Naive thymus-derived CD4-positive, alpha-beta T cell (primary cell): ENCODE measurements at regions not wholly inside any gene's neighbourhood (a gene's known extent, or its start where the extent isn't known, plus 50 kb on each side); places are given as distances from the start of the nearest gene placed in this dataset.

Experiments used
- ATAC-seq: fragments of 150-1000 bp; cut with Tn5 transposase; 2 replicates; pipeline ENCODE4 v1.10.0; 2021; ENCODE audit warnings: mild to moderate bottlenecking, moderate library complexity
- CTCF ChIA-PET: fragments of 350-600 bp; sonication (Branson Sonifier 250); formaldehyde crosslinking; loops from one replicate; lab custom pipeline; 2021; ENCODE audit warnings: antibody characterized with exemption; lab: Charles Lee
- POLR2A ChIA-PET: fragments of 350-600 bp; sonication (Branson Sonifier 250); formaldehyde crosslinking; loops from one replicate; lab custom pipeline; 2021; ENCODE audit warnings: antibody characterized with exemption, inconsistent platforms; lab: Charles Lee
- DNase-seq, 9 donors: peaks; one replicate each; pipeline versions ENCODE4 v3.0.0 to v3.0.0-alpha.2; 2020 to 2022; ENCODE audit warnings: mixed read lengths in 1 of 9
- H3K27ac ChIP-seq: one replicate; pipeline ENCODE4 v1.7.0; 2013; ENCODE audit warnings: mild to moderate bottlenecking, low read depth, low read length, moderate library complexity
- H3K27me3 ChIP-seq, 2 donors: one replicate each; pipeline ENCODE4 v1.7.0; 2013; ENCODE audit warnings: low read length in 2 of 2, mild to moderate bottlenecking in 2 of 2, moderate library complexity in 2 of 2; ENCODE audit not compliant: control insufficient read depth in 2 of 2, insufficient read depth in 2 of 2
- H3K36me3 ChIP-seq, 3 experiments: 1 replicate in 2 of 3; 2 replicates in 1 of 3; pipeline ENCODE4 v1.7.0; 2013; ENCODE audit warnings: low read length in 3 of 3, mild to moderate bottlenecking in 3 of 3, moderate library complexity in 1 of 3; ENCODE audit not compliant: insufficient read depth in 3 of 3, control insufficient read depth in 2 of 3
- H3K4me1 ChIP-seq, 2 donors: one replicate each; pipeline ENCODE4 v1.7.0; 2013; ENCODE audit warnings: low read length in 2 of 2, mild to moderate bottlenecking in 2 of 2, moderate library complexity in 1 of 2; ENCODE audit not compliant: control insufficient read depth in 2 of 2, insufficient read depth in 2 of 2
- H3K4me3 ChIP-seq: 2 replicates; pipeline ENCODE4 v1.7.0; 2013; ENCODE audit warnings: mild to moderate bottlenecking, low read length
- H3K9me3 ChIP-seq, 3 experiments: 1 replicate in 2 of 3; 2 replicates in 1 of 3; pipeline ENCODE4 v1.7.0; 2013; ENCODE audit warnings: low read length in 3 of 3; ENCODE audit not compliant: control insufficient read depth in 2 of 3
- H3K27ac Mint-ChIP-seq, 9 donors: one replicate each; pipeline ENCODE4 v1.8.0; 2020 to 2022; ENCODE audit warnings: mixed read lengths in 9 of 9, mild to moderate bottlenecking in 8 of 9, moderate library complexity in 5 of 9, inconsistent platforms in 2 of 9
- H3K27me3 Mint-ChIP-seq, 5 donors: one replicate each; pipeline ENCODE4 v1.8.0; 2021 to 2022; ENCODE audit warnings: mixed read lengths in 5 of 5, mild to moderate bottlenecking in 1 of 5
- H3K36me3 Mint-ChIP-seq, 5 donors: one replicate each; pipeline ENCODE4 v1.8.0; 2020 to 2022; ENCODE audit warnings: mixed read lengths in 5 of 5, mild to moderate bottlenecking in 3 of 5, inconsistent platforms in 1 of 5
- H3K4me1 Mint-ChIP-seq, 7 donors: one replicate each; pipeline ENCODE4 v1.8.0; 2020 to 2022; ENCODE audit warnings: mixed read lengths in 7 of 7, mild to moderate bottlenecking in 3 of 7, inconsistent platforms in 1 of 7
- H3K4me3 Mint-ChIP-seq, 10 donors: one replicate each; pipeline ENCODE4 v1.8.0; 2020 to 2022; ENCODE audit warnings: mild to moderate bottlenecking in 10 of 10, mixed read lengths in 10 of 10, moderate library complexity in 6 of 10, inconsistent platforms in 2 of 10
- H3K9me3 Mint-ChIP-seq, 11 donors: one replicate each; pipeline ENCODE4 v1.8.0; 2020 to 2022; ENCODE audit warnings: mixed read lengths in 11 of 11, mild to moderate bottlenecking in 4 of 11, inconsistent platforms in 1 of 11, moderate library complexity in 1 of 11
- intact Hi-C, 2 donors: fragments of 100-400 bp; cut with micrococcal nuclease; formaldehyde crosslinking; loops; one replicate each; pipeline ENCODE4 v1.15.1; 2023

DNA sequence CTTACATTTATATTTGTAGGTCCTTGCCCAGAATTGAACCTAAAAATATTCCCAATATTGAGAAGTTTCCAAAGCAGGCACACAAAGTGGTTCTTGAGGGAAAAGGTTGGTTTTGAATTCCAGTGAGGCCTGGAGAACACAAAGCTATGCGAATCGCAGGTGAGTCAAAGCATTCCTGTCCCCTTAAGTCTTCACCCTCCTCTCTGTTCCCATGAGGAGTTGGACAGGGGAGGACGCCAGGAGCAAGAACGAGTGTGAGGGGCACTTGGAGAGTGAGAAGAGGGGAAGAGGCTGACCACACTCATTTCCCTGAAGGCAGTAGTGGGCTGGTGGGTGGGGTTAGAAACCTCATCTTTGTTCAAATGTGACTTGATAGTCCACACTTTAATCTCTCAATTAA lies 185.8 kb upstream of the EOMES start:
- DNase-seq (no peak), ATAC-seq (no peak)
- Histone ChIP-seq H3K4me3 (no peak overlapping the region), H3K4me1 (peaks cover 18 to 34% of the 10 kb centered on the region in 2 donors), H3K36me3 (no peaks in the 10 kb centered on the region), H3K27me3 (no peaks in the 10 kb centered on the region), H3K9me3 (no peaks in the 10 kb centered on the region), H3K27ac (no peak overlapping the region)
- Mint-ChIP-seq H3K9me3 (peaks cover 0 to 7% (median 0%) of the 10 kb centered on the region in 11 donors), H3K27ac (peak overlapping the region in 1 of 9 donors; percentile 6), H3K4me1 (peaks cover 13 to 33% (median 27%) of the 10 kb centered on the region in 7 donors), H3K4me3 (no peak overlapping the region), H3K36me3 (peaks cover 0 to 5% (median 0%) of the 10 kb centered on the region in 5 donors), H3K27me3 (no peaks in the 10 kb centered on the region)
- POLR2A ChIA-PET: no interaction called here
- intact Hi-C loops: loop anchor here in 1 of 2 donors (10.0 kb wide), 1 partner anchor 417 kb away; no protein-coding TSS in a partner anchor
- CTCF ChIA-PET: no interaction called here

- ATAC-seq (no peak), DNase-seq (no peak)
- H3K9me3 Mint-ChIP-seq: no peaks in the 10 kb centered on the region
- ChIA-PET POLR2A (interaction anchor here (0.6 kb wide), 1 partner anchor 361 kb away, joined by 5 read pairs; no protein-coding TSS in a partner anchor), CTCF (no interaction called here)
- H3K27me3 Mint-ChIP-seq: no peaks in the 10 kb centered on the region
- no peak overlapping the region for H3K27ac ChIP-seq
- intact Hi-C loops: no loop called here
- no peak overlapping the region for H3K4me3 ChIP-seq
- peaks cover 0 to 9% of the 10 kb centered on the region in 2 donors for H3K4me1 ChIP-seq
- no peak overlapping the region for H3K4me3 Mint-ChIP-seq
- peak overlapping the region in 1 of 9 donors; percentile 15 for H3K27ac Mint-ChIP-seq
- no peaks in the 10 kb centered on the region for H3K36me3 ChIP-seq
- H3K4me1 Mint-ChIP-seq: peaks cover 0 to 9% (median 4%) of the 10 kb centered on the region in 7 donors
- no peaks in the 10 kb centered on the region for H3K36me3 Mint-ChIP-seq
- H3K27me3 ChIP-seq: no peaks in the 10 kb centered on the region
- no peaks in the 10 kb centered on the region for H3K9me3 ChIP-seq
Observed at GRCh38 chr3:27910456-27910855, 188.3 kb upstream of the EOMES start.

DNA sequence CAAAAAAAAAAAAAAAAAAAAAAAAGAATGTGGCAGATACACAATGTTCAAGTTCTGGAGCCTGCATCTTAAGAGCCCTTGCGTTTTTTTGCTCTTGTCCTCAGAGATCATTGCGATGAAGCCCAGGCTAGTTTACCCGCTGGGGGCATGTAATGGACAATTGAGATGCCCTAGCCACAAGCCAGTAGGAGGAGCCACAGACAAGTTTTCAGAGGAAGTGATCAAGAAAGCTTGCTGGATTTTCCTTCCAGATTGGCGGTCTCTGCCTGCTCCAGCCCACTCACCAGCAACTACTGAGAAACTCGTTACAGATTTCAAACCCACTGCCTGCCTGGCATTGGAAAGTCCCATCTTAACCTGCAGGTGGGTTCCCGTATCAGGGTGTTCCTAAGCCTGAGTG lies 192.1 kb upstream of the EOMES start:
- Histone ChIP-seq H3K4me3 (no peak overlapping the region), H3K9me3 (no peaks in the 10 kb centered on the region), H3K27ac (no peak overlapping the region), H3K36me3 (no peaks in the 10 kb centered on the region), H3K27me3 (no peaks in the 10 kb centered on the region), H3K4me1 (no peaks in the 10 kb centered on the region)
- no peaks in the 10 kb centered on the region for H3K27me3 Mint-ChIP-seq
- CTCF ChIA-PET: interaction anchor here (0.7 kb wide), 2 partner anchors 116 to 186 kb away, joined by 4 read pairs; no protein-coding TSS in a partner anchor
- no peak for ATAC-seq
- intact Hi-C loops: no loop called here
- DNase-seq: no peak
- POLR2A ChIA-PET: no interaction called here
- H3K4me3 Mint-ChIP-seq: no peak overlapping the region
- H3K9me3 Mint-ChIP-seq: peaks cover 0 to 8% (median 0%) of the 10 kb centered on the region in 11 donors
- peaks cover 0 to 4% (median 0%) of the 10 kb centered on the region in 5 donors for H3K36me3 Mint-ChIP-seq
- H3K27ac Mint-ChIP-seq: peak overlapping the region in 1 of 9 donors; percentile 80
- peaks cover 3 to 18% (median 11%) of the 10 kb centered on the region in 7 donors for H3K4me1 Mint-ChIP-seq

DNA sequence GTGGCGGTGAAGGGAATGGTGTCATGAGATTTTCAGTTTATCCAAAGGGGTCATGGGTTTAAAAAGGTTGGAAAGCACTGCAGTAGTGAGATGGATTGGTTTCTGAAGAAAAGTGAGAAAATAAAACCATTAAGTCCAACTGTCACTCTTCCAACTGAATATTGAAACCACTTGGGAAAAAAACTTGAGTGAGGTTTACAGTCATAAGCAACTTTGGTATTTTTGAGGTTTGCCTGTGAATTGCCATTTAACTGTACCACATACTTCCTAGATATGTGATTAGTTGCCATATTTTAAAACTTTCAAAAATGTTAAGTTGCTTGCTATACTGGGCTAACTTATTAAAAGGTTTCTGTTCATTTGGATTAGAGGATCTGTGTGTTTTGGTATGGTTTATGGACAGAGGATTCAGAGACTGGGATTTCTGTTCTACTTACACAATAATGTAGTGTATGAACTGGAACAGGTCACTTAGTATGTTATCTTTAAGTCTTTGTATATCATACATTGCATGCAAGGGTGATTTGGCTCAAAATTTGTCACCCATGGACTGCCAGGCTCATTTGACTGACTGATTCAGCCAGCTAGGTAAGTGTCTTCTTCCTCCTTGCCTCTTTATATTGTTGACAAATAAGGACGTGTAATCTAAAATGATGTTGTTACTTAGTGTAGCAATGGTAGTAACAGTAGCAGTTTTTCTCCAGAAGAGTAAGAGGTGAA lies 201.4 kb upstream of the EOMES start:
- H3K27ac Mint-ChIP-seq: peak overlapping the region in 1 of 9 donors; percentile 5
- no peak overlapping the region for H3K27ac ChIP-seq
- intact Hi-C loops: loop anchor here in 1 of 2 donors (10.0 kb wide), 1 partner anchor 59 kb away; no protein-coding TSS in a partner anchor
- no peak for DNase-seq
- ATAC-seq: no peak
- H3K36me3 ChIP-seq: no peaks in the 10 kb centered on the region
- H3K9me3 Mint-ChIP-seq: peaks cover 0 to 1% (median 0%) of the 10 kb centered on the region in 11 donors
- H3K27me3 Mint-ChIP-seq: no peaks in the 10 kb centered on the region
- H3K4me3 ChIP-seq: no peak overlapping the region
- H3K27me3 ChIP-seq: no peaks in the 10 kb centered on the region
- H3K4me1 ChIP-seq: no peaks in the 10 kb centered on the region
- H3K4me3 Mint-ChIP-seq: no peak overlapping the region
- peaks cover 0 to 17% (median 9%) of the 10 kb centered on the region in 7 donors for H3K4me1 Mint-ChIP-seq
- peaks cover 0 to 8% (median 0%) of the 10 kb centered on the region in 5 donors for H3K36me3 Mint-ChIP-seq
- no peaks in the 10 kb centered on the region for H3K9me3 ChIP-seq
- POLR2A ChIA-PET: no interaction called here
- CTCF ChIA-PET: interaction anchor here (0.7 kb wide), 1 partner anchor 217 kb away, joined by 4 read pairs; no protein-coding TSS in a partner anchor

DNA sequence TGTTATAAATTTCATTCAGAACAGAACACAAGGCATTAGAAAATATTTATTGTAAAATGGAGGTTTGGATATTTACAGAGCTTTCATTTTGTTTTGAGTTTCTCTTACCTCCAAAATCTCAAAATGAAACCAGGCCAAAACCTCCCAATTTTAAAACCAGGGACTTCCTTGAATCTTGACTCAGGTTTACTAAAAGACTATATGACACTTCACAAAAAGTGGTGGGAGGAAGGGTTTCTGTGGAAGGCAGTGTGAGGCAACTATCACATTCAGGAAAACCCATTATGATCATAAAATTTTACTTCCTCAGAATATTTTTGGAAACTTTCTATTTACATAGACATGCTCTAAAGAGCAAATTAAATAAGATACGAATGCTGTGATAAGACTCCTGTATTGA lies 205.8 kb upstream of the EOMES start:
- no peak for ATAC-seq
- Mint-ChIP-seq H3K36me3 (peaks cover 0 to 8% (median 3%) of the 10 kb centered on the region in 5 donors), H3K27me3 (no peaks in the 10 kb centered on the region), H3K27ac (peak overlapping the region in 1 of 9 donors; percentile 20), H3K4me3 (no peak overlapping the region), H3K4me1 (peaks cover 0 to 22% (median 9%) of the 10 kb centered on the region in 7 donors), H3K9me3 (peaks cover 0 to 5% (median 0%) of the 10 kb centered on the region in 11 donors)
- ChIA-PET CTCF (interaction anchor here (1.1 kb wide), 1 partner anchor 45 kb away, joined by 3 read pairs; no protein-coding TSS in a partner anchor), POLR2A (no interaction called here)
- H3K36me3 ChIP-seq: no peaks in the 10 kb centered on the region
- H3K9me3 ChIP-seq: no peaks in the 10 kb centered on the region
- no peaks in the 10 kb centered on the region for H3K4me1 ChIP-seq
- no peak overlapping the region for H3K27ac ChIP-seq
- intact Hi-C loops: loop anchor here in 1 of 2 donors (10.0 kb wide), 1 partner anchor 63 kb away; no protein-coding TSS in a partner anchor
- H3K27me3 ChIP-seq: no peaks in the 10 kb centered on the region
- DNase-seq: no peak
- no peak overlapping the region for H3K4me3 ChIP-seq

DNA sequence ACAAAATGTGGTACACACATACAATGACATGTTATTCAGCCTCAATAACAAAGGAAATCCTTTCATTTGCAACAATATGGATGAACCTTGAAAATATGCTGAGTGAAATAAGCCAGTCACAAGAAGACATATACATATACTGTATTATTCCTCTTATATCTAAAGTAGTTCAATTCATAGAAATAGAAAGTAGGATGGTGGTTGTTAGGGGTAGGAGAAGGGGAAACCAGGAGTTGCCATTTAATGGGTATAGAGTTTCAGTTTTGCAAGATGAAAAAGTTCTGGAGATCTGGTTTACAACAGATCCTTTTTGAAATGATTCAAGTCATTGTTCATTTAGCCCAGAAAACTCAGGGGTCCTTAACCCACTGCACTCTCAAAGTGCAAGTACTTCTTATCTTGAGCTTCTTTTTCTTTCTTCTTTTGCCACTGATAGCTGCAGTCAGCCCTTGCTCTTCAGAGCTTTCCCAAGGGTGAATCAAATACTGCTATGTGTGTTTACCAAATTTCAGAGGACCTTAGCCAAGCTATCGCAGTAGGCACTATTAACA lies 208.0 kb upstream of the EOMES start:
- no peak overlapping the region for H3K27ac ChIP-seq
- ChIA-PET POLR2A (no interaction called here), CTCF (no interaction called here)
- H3K27me3 Mint-ChIP-seq: no peaks in the 10 kb centered on the region
- H3K27me3 ChIP-seq: no peaks in the 10 kb centered on the region
- H3K4me1 Mint-ChIP-seq: peaks cover 0 to 16% (median 4%) of the 10 kb centered on the region in 7 donors
- no peak overlapping the region for H3K4me3 ChIP-seq
- DNase-seq (no peak), ATAC-seq (no peak)
- H3K36me3 ChIP-seq: no peaks in the 10 kb centered on the region
- intact Hi-C loops: no loop called here
- H3K36me3 Mint-ChIP-seq: peaks cover 0 to 5% (median 3%) of the 10 kb centered on the region in 5 donors
- H3K4me3 Mint-ChIP-seq: no peak overlapping the region
- peaks cover 0 to 5% (median 0%) of the 10 kb centered on the region in 11 donors for H3K9me3 Mint-ChIP-seq
- no peak overlapping the region for H3K27ac Mint-ChIP-seq
- H3K4me1 ChIP-seq: no peaks in the 10 kb centered on the region
- no peaks in the 10 kb centered on the region for H3K9me3 ChIP-seq
